Testis (tissue), 2 donors: ENCODE measurements at regions not wholly inside any gene's neighbourhood (a gene's known extent, or its start where the extent isn't known, plus 50 kb on each side); places are given as distances from the start of the nearest gene placed in this dataset.
A peak's percentile ranks its signal among the peaks of the same experiment; 100 is the strongest.

Experiments used
- DNase-seq: peaks from one replicate; pipeline ENCODE4 v3.0.0-alpha.2; 2019
- H3K27ac ChIP-seq, 2 donors: fragments of 200-600 bp; sonication (generic); one replicate each; pipeline ENCODE4 v1.5.1; 2019
- H3K27me3 ChIP-seq: fragments of 200-600 bp; sonication (generic); one replicate; pipeline ENCODE4 v1.5.1; 2019
- H3K36me3 ChIP-seq: fragments of 200-600 bp; sonication (generic); one replicate; pipeline ENCODE4 v1.5.1; 2017; ENCODE audit warnings: low read depth; ENCODE audit errors: missing control alignments
- H3K4me1 ChIP-seq: fragments of 200-600 bp; sonication (generic); one replicate; pipeline ENCODE4 v1.5.1; 2019
- H3K4me3 ChIP-seq, 2 donors: fragments of 200-600 bp; sonication (generic); one replicate each; pipeline ENCODE4 v1.5.1; 2017 to 2019
- H3K9me3 ChIP-seq: fragments of 200-600 bp; sonication (generic); one replicate; pipeline ENCODE4 v1.5.1; 2017
- POLR2A ChIP-seq: fragments of 450-650 bp; IDR thresholded peaks from one replicate; pipeline ENCODE4 v1.6.1; 2017; ENCODE audit warnings: antibody characterized with exemption, mild to moderate bottlenecking, moderate library complexity
- WGBS, 2 donors: methylation state at CpG; one replicate each; pipeline ENCODE4 v1.1.5; 2018; 5-methylcytosine and 5-hydroxymethylcytosine counted together
- intact Hi-C: fragments of 100-400 bp; cut with DNase I; formaldehyde crosslinking; loops from one replicate; pipeline ENCODE4 v1.15.1; 2023; ENCODE audit warnings: low total_unique reads
- small RNA-seq, 2 donors: library from RNA; depleted of rRNA; stranded (forward); fragments of <200 nt; gene quantifications; one replicate each; pipeline ENCODE3, GENCODE V24; 2016
- TF ChIP-seq, protein P1 (sequence below), 3 experiments: fragments of 450-650 bp in 2 of 3; fragments of 200-600 bp in 1 of 3; sonication (generic) in 1 of 3; IDR thresholded peaks; one replicate each; pipeline ENCODE4 v1.5.1; 2016 to 2019; ENCODE audit warnings: antibody characterized with exemption in 3 of 3, mild to moderate bottlenecking in 2 of 3, moderate library complexity in 1 of 3

DNA sequence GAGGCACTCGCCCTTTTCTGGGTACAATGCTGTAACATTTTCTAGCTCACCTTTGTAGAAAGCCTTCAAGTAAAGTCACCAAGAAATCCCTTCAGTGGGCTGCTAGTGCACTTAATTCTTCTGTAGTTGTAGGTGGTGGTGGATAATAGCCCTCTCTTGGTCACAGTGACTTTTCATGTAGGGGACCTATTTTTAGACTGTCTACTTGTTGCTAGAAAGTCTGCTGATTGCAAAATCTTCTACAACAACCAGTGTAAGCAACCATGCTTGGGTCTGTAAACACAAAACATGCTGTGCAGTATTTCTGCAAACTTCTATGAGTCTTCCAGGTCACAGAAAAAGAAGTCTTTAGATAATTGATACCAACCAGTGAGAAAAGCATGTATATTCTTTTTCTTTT, 55.6 kb downstream of the PBDC1 start:
- no peak overlapping the region for H3K4me3 ChIP-seq
- WGBS, 2 donors = 50 to 71% methylated on average over 1 of the region's 1 CpG
- TF ChIP-seq, protein P1, sequence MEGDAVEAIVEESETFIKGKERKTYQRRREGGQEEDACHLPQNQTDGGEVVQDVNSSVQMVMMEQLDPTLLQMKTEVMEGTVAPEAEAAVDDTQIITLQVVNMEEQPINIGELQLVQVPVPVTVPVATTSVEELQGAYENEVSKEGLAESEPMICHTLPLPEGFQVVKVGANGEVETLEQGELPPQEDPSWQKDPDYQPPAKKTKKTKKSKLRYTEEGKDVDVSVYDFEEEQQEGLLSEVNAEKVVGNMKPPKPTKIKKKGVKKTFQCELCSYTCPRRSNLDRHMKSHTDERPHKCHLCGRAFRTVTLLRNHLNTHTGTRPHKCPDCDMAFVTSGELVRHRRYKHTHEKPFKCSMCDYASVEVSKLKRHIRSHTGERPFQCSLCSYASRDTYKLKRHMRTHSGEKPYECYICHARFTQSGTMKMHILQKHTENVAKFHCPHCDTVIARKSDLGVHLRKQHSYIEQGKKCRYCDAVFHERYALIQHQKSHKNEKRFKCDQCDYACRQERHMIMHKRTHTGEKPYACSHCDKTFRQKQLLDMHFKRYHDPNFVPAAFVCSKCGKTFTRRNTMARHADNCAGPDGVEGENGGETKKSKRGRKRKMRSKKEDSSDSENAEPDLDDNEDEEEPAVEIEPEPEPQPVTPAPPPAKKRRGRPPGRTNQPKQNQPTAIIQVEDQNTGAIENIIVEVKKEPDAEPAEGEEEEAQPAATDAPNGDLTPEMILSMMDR (IDR thresholded peaks at IDR 0.05) = no peak
- no peak for TF ChIP-seq POLR2A
- H3K36me3 ChIP-seq = no peaks in the 10 kb centered on the region
- H3K27me3 ChIP-seq = no peaks in the 10 kb centered on the region
- H3K4me1 ChIP-seq = no peaks in the 10 kb centered on the region
- no peak overlapping the region for H3K27ac ChIP-seq
- intact Hi-C loops = no loop called here
- H3K9me3 ChIP-seq = no peaks in the 10 kb centered on the region
- DNase-seq = no peak

DNA sequence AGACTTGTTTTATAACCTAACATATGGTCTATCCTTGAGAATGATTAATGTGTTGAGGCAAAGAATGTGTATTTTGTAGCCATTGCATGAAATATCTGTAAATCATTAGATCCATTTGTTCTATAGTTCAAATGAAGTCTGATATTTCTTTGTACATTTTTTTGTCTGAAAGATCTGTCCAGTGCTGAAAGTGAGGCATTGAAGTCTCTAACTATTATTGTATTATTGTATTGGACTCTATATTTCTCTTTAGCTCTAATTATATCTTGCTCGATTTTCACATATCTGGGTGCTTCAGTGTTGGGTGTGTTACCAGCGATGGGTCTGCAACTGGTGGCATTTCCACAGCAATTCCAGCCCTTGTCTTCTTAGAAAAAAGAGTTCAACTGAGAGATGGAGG, 76.0 kb downstream of the PBDC1 start:
- no peaks in the 10 kb centered on the region for H3K36me3 ChIP-seq
- H3K27ac ChIP-seq = no peak overlapping the region
- no peak for DNase-seq
- H3K4me1 ChIP-seq = no peaks in the 10 kb centered on the region
- no peaks in the 10 kb centered on the region for H3K9me3 ChIP-seq
- TF ChIP-seq, protein P1 (IDR thresholded peaks at IDR 0.05) = no peak
- no peak for TF ChIP-seq POLR2A
- no peak overlapping the region for H3K4me3 ChIP-seq
- H3K27me3 ChIP-seq = no peaks in the 10 kb centered on the region
- 54 to 87% methylated on average over 2 of the region's 2 CpGs for WGBS, 2 donors
- intact Hi-C loops = no loop called here

DNA sequence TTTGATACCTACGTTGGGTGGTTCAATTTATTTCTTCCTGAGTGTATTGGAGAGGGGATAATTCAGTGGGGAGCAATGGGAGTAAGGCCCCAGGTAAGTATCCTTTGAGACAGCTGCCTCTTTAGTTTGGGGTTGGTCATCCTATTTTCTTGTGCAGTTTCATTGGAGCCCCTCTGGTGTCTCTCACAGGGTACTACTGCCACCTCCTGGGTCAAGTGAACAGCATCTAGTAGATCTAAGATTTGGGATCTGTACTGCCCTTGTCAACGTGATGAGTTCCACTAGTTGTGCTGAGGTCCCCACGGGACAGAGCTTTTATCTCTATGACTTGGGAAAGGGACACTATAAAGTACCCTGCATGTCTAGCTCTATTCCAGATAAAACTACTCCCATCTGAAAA, 80.6 kb downstream of the PBDC1 start:
- intact Hi-C loops = no loop called here
- H3K4me1 ChIP-seq = no peaks in the 10 kb centered on the region
- TF ChIP-seq, protein P1 (IDR thresholded peaks at IDR 0.05) = no peak
- no peak for TF ChIP-seq POLR2A
- H3K9me3 ChIP-seq = no peaks in the 10 kb centered on the region
- no peak overlapping the region for H3K27ac ChIP-seq
- H3K4me3 ChIP-seq = no peak overlapping the region
- DNase-seq = peak; percentile 18
- 13 to 16% methylated on average over 3 of the region's 3 CpGs for WGBS, 2 donors
- H3K36me3 ChIP-seq = no peaks in the 10 kb centered on the region
- no peaks in the 10 kb centered on the region for H3K27me3 ChIP-seq

DNA sequence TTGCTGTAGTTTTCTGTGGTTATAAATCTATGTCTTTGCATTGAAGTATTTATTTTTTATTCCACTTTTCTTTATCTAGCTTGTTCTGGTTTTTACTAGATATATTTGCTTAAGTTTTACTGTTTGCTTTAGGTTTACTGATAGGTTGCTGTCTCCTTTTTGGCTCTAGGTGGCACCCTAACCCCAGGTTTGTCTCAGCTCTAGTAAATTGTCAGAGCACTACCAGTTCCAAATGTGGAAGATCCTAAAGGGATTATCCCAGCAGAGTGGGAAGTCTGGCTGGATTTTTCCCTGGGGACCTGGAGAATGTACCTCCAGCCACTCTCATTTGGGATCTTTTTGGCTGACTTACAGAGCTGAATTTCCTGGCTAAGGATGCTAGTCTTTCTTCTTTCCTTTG, 106.1 kb downstream of the PBDC1 start:
- intact Hi-C loops = no loop called here
- TF ChIP-seq POLR2A = no peak
- TF ChIP-seq, protein P1 (IDR thresholded peaks at IDR 0.05) = peak in 1 of 3 experiments; percentile 19
- no peaks in the 10 kb centered on the region for H3K4me1 ChIP-seq
- H3K27ac ChIP-seq = no peak overlapping the region
- no peaks in the 10 kb centered on the region for H3K36me3 ChIP-seq
- no peaks in the 10 kb centered on the region for H3K9me3 ChIP-seq
- DNase-seq = peak; percentile 38
- H3K27me3 ChIP-seq = no peaks in the 10 kb centered on the region
- H3K4me3 ChIP-seq = no peak overlapping the region

Small RNA genes lying in the stretch of these regions (small RNA-seq; reads per million reads assigned to genes)
- gene RNU6-867P = 0 reads per million in 2 donors
